ENCODE measurements at regions not wholly inside any gene's neighbourhood (a gene's known extent, or its start where the extent isn't known, plus 50 kb on each side); places are given as distances from the start of the nearest gene placed in this dataset.

GRCh38 chr11:34826384-34826726, 89.8 kb downstream of the APIP start (continued):
- TF ChIP-seq PRDM15 (CRISPR knock-in tag; IDR thresholded peaks at IDR 0.05) (no peak), ZNF343 (CRISPR knock-in tag; IDR thresholded peaks at IDR 0.05) (no peak), ZBTB40 (IDR thresholded peaks at IDR 0.05) (no peak), ZBTB40 (CRISPR knock-in tag; IDR thresholded peaks at IDR 0.05) (no peak), ZNF639 (CRISPR knock-in tag; conservative IDR thresholded peaks at IDR 0.05) (no peak), HOXA9 (CRISPR knock-in tag; IDR thresholded peaks at IDR 0.05; ENCODE audit: borderline replicate concordance) (no peak), NAIF1 (CRISPR knock-in tag; IDR thresholded peaks at IDR 0.05; ENCODE audit: borderline replicate concordance) (0 out of 2 replicates have a peak, but pooled peaks have one; percentile 1), NR2F1 (CRISPR knock-in tag; IDR thresholded peaks at IDR 0.05) (no peak), ZNF207 (IDR thresholded peaks at IDR 0.05; ENCODE audit: borderline replicate concordance) (no peak), ZNF576 (CRISPR knock-in tag; IDR thresholded peaks at IDR 0.05) (no peak), CHD4 (IDR thresholded peaks at IDR 0.05; ENCODE audit: borderline replicate concordance, low read length) (peak; percentile 22; the same call in 1 of the 2 replicates), ZNF670 (CRISPR knock-in tag; IDR thresholded peaks at IDR 0.05; ENCODE audit: borderline replicate concordance) (no peak)
